ENCODE measurements at regions not wholly inside any gene's neighbourhood (a gene's known extent, or its start where the extent isn't known, plus 50 kb on each side); places are given as distances from the start of the nearest gene placed in this dataset.

DNA sequence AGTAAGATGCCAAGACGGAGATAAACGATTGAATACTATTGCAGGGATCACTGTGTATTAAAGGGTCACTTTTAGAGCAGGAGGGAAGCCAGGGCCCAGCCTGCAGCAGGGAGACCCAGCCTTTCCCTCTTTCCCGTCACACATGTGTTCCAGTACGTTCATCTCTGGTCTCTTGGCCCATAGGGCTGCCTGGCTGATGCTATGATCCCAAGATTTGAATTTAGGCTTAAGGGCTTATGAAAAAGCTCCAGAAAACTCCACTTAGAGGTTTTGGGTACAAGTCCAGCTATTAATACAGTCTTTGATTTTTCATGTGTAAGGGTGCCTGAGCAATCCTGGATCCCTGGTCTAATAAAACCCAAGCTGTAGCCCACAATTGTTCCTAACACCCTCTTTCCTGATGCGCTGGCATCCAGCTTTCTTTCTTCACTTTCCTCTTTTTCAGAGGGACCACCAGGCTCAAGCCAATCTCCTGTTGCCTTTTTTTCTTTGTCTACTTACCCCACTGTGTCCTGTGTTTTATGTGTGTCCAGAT lies 359.6 kb upstream of the USP24 start:
- Histone ChIP-seq H4K20me1 (ENCODE audit: insufficient read depth, low read length) (no peaks in the 10 kb centered on the region), H3K27ac (ENCODE audit: low read depth, low read length, poor library complexity, severe bottlenecking) (no peak overlapping the region), H3K36me3 (ENCODE audit: insufficient read depth, low read length) (no peaks in the 10 kb centered on the region), H3K9me2 (ENCODE audit: low read depth, low read length) (no peaks in the 10 kb centered on the region), H3K27me3 (ENCODE audit: insufficient read depth, low read length) (no peaks in the 10 kb centered on the region), H3F3A (ENCODE audit: insufficient read depth, low read length) (no peaks in the 10 kb centered on the region), H3K4me1 (ENCODE audit: insufficient read depth, low read length, severe bottlenecking) (no peaks in the 10 kb centered on the region), H3K9ac (ENCODE audit: low read length) (no peak overlapping the region), H2AFZ (ENCODE audit: low read length) (no peak overlapping the region), H3K79me2 (ENCODE audit: insufficient read depth, low read length) (no peaks in the 10 kb centered on the region), H3K9me3 (ENCODE audit: low read length) (no peaks in the 10 kb centered on the region), H3K4me3 (ENCODE audit: low read depth, low read length, poor library complexity, severe bottlenecking) (no peak overlapping the region), H3K4me2 (ENCODE audit: low read length) (no peak overlapping the region)
- TF ChIP-seq, protein P1, sequence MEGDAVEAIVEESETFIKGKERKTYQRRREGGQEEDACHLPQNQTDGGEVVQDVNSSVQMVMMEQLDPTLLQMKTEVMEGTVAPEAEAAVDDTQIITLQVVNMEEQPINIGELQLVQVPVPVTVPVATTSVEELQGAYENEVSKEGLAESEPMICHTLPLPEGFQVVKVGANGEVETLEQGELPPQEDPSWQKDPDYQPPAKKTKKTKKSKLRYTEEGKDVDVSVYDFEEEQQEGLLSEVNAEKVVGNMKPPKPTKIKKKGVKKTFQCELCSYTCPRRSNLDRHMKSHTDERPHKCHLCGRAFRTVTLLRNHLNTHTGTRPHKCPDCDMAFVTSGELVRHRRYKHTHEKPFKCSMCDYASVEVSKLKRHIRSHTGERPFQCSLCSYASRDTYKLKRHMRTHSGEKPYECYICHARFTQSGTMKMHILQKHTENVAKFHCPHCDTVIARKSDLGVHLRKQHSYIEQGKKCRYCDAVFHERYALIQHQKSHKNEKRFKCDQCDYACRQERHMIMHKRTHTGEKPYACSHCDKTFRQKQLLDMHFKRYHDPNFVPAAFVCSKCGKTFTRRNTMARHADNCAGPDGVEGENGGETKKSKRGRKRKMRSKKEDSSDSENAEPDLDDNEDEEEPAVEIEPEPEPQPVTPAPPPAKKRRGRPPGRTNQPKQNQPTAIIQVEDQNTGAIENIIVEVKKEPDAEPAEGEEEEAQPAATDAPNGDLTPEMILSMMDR (IDR thresholded peaks at IDR 0.05; ENCODE audit: low read length): no peak

DNA sequence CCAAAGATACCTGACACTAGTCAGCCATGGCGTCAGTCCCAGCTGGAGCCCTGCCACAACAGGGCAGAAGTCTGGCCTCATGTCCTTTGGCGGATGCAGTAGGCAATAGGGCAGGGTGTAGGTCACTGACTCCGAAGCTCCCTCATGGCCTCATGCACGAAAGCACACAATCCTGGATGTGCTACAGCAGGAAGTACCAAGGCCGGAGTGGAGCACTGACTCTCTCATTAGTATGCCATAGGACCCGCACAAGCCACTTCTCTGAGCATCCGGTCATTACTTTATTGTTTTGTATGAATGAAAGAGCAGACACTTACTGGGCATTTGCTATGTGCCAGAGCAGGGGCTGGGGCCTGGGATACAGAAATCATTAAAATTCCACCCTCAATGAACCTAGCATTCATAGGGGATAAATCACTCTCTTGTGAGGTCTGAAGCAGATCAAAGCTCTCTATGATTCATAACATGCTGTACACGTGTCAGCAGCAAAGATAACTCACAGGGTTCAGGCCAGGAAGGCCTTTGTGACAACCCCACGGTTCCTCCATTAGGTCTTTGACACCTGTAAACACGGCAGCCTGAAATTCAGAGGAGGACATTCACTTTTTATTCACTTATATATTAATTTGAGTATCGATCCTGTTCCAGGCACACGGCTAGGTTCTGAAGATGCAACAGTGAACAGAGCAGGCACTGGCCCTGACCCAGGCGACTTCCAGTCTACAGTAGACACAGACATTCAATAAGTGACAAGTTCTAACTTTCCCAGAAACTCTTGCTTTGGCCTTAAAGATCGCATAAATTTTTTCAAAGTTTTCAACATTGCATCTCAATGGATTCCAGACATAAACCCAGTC lies 357.9 kb upstream of the USP24 start:
- no peak overlapping the region for H3K4me2 ChIP-seq (ENCODE audit: low read length)
- no peaks in the 10 kb centered on the region for H3K9me3 ChIP-seq (ENCODE audit: low read length)
- no peak overlapping the region for H2AFZ ChIP-seq (ENCODE audit: low read length)
- no peaks in the 10 kb centered on the region for H3K36me3 ChIP-seq (ENCODE audit: insufficient read depth, low read length)
- no peaks in the 10 kb centered on the region for H3K27me3 ChIP-seq (ENCODE audit: insufficient read depth, low read length)
- no peaks in the 10 kb centered on the region for H3K79me2 ChIP-seq (ENCODE audit: insufficient read depth, low read length)
- no peaks in the 10 kb centered on the region for H4K20me1 ChIP-seq (ENCODE audit: insufficient read depth, low read length)
- H3K27ac ChIP-seq (ENCODE audit: low read depth, low read length, poor library complexity, severe bottlenecking): no peak overlapping the region
- H3K9ac ChIP-seq (ENCODE audit: low read length): no peak overlapping the region
- no peaks in the 10 kb centered on the region for H3K4me1 ChIP-seq (ENCODE audit: insufficient read depth, low read length, severe bottlenecking)
- no peaks in the 10 kb centered on the region for H3F3A ChIP-seq (ENCODE audit: insufficient read depth, low read length)
- no peak overlapping the region for H3K4me3 ChIP-seq (ENCODE audit: low read depth, low read length, poor library complexity, severe bottlenecking)
- no peak for TF ChIP-seq EZH2 (IDR thresholded peaks at IDR 0.05; ENCODE audit: borderline replicate concordance, low read length)
- TF ChIP-seq, protein P1 (IDR thresholded peaks at IDR 0.05; ENCODE audit: low read length): no peak
- no peaks in the 10 kb centered on the region for H3K9me2 ChIP-seq (ENCODE audit: low read depth, low read length)

DNA sequence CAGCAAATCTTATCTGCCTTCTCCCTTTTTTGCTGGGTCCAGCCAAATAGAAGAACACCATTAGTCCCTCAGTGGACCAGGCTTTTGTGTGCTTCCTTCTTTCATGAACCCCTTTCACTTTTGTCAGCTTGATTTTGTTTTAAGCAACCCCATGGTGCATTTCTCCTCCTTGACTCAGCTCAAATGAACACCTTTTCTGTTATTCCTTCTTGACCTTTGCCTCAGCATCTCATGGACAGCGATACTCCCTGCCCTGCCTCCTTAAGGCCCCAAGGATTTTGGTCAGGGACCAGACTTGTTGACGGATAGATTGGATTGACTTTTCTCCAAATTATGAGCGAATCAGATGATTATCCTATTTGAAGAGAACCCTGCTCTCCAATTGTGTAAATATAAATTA lies 356.6 kb upstream of the USP24 start:
- Histone ChIP-seq H3K9me3 (ENCODE audit: low read length) (no peaks in the 10 kb centered on the region), H3F3A (ENCODE audit: insufficient read depth, low read length) (no peaks in the 10 kb centered on the region), H3K4me3 (ENCODE audit: low read depth, low read length, poor library complexity, severe bottlenecking) (no peak overlapping the region), H2AFZ (ENCODE audit: low read length) (no peak overlapping the region), H3K27ac (ENCODE audit: low read depth, low read length, poor library complexity, severe bottlenecking) (no peak overlapping the region), H3K9ac (ENCODE audit: low read length) (no peak overlapping the region), H3K79me2 (ENCODE audit: insufficient read depth, low read length) (no peaks in the 10 kb centered on the region), H3K4me1 (ENCODE audit: insufficient read depth, low read length, severe bottlenecking) (no peaks in the 10 kb centered on the region), H4K20me1 (ENCODE audit: insufficient read depth, low read length) (no peaks in the 10 kb centered on the region), H3K4me2 (ENCODE audit: low read length) (no peak overlapping the region), H3K9me2 (ENCODE audit: low read depth, low read length) (no peaks in the 10 kb centered on the region), H3K36me3 (ENCODE audit: insufficient read depth, low read length) (no peaks in the 10 kb centered on the region), H3K27me3 (ENCODE audit: insufficient read depth, low read length) (no peaks in the 10 kb centered on the region)
- TF ChIP-seq, protein P1 (IDR thresholded peaks at IDR 0.05; ENCODE audit: low read length): no peak
- TF ChIP-seq EZH2 (IDR thresholded peaks at IDR 0.05; ENCODE audit: borderline replicate concordance, low read length): no peak
